Right forelimb (tissue), 1 donor: ENCODE measurements at regions not wholly inside any gene's neighbourhood (a gene's known extent, or its start where the extent isn't known, plus 50 kb on each side); places are given as distances from the start of the nearest gene placed in this dataset.
"Not testable (repeated sequence)": the region's sequence is repeated elsewhere in the genome, so short reads cannot be mapped to it uniquely, and the experiment has no call there.

Experiments used
- DNase-seq: peaks from one replicate; pipeline ENCODE4 v3.0.0-alpha.2; 2018

DNA sequence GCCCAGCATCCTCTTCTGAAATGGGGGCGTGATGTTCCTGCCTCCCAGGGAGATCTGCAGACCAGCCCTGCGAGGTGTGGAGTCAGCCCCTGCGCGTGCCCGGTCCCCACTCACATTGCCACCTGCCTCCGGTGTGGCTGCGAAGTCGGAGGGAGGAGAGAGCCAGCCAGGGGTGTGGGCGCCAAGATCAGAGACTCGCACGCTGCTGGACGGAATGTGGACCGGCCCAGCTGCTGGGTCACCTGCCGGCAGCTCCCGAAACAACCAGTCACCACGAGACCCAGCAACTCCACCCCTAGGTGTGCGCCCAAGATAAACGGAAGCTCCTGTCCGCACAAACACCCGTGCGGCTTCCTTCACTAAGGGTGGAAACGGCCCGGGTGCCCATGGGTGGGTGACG lies 51.1 kb upstream of the EGFL7 start:
- no peak for DNase-seq

GRCh38 chr9:136611119-136611518 lies 51.6 kb upstream of the EGFL7 start:
- DNase-seq: no peak

GRCh38 chr9:136610426-136610825 lies 52.3 kb upstream of the EGFL7 start:
- DNase-seq: no peak

DNA sequence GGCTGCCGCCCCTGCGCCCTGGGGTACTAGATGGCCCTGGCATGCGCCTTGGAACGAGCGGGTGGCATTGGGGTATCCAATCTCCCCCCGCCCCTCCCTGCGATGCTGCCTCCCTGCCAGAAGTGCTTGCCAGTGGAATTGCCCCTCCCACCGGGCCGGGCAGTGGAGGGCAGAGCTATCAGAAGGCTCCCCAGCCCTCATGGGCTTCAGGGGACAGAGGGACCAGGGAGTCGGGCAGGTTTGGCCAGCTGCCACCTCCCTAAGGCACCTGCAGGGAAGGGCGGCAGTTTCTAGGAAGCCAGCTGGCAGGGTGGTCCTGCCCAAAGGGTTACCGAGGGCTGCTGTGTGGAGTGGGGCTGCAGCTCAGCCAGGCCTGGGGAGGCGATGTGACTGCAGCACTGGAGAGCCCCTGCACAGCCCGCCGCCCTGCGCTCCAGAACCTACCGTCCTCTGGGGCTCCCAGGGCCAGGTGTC lies 52.8 kb upstream of the EGFL7 start:
- no peak for DNase-seq

DNA sequence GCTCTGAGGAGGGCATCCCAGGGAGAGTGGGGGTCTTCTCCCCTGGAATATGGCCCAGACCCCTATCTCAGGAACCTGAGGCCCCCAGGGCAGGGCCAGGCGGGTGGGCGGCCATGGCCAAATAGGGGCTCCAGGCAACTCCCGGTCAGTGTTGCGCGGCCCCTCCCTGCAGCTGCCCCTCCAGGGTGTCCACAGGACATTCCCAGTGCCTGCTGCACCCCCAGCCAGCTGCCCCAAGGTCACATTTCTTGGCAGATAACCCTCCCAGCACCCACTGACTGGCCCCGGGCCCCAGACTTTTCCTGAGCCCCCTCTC lies 53.6 kb upstream of the EGFL7 start:
- no peak for DNase-seq

DNA sequence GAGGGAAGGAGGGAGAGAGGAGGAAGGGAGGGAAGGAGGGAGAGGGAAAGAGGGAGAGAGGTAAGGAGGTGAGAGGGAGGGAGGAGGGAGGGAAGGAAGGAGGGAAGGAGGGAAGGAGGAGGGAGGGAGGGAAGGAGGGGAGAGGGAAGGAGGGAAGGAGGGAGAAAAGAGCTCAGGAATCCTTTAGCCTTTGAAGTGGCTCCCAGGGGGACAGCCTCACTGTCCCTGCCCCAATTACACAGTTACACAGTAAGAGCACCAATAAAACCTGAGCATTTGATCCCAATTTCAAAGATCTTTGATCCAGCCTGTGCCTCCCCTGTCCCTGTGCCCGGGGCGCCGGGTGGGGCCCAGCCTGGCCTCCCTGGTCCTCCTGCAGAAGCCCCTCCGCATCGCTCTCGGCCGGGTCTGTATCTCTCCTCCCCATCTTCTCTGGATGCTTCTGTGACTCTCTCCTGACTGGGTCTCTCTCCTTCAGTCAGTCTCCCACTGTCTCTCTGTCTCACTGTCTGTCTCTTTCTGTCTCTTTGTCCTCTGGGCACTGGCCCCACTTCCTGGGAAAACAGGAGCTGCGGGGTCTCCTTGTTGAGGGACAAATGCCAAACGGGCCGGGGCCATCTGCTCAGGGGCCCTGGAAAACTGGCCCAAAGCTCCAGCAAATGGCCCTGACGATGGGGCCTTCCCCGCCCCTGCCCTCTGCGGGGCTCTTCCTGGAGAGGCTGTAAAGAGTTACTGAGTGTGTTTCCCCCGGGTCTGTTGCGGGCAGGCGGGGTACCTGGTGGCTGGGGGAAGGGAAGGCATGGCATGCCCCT lies 54.2 kb upstream of the EGFL7 start:
- DNase-seq: no peak

GRCh38 chr9:136607334-136607919 lies 55.3 kb upstream of the EGFL7 start:
- no peak for DNase-seq

- no peak for DNase-seq
Observed at GRCh38 chr9:136606687-136607333, 55.9 kb upstream of the EGFL7 start.

DNA sequence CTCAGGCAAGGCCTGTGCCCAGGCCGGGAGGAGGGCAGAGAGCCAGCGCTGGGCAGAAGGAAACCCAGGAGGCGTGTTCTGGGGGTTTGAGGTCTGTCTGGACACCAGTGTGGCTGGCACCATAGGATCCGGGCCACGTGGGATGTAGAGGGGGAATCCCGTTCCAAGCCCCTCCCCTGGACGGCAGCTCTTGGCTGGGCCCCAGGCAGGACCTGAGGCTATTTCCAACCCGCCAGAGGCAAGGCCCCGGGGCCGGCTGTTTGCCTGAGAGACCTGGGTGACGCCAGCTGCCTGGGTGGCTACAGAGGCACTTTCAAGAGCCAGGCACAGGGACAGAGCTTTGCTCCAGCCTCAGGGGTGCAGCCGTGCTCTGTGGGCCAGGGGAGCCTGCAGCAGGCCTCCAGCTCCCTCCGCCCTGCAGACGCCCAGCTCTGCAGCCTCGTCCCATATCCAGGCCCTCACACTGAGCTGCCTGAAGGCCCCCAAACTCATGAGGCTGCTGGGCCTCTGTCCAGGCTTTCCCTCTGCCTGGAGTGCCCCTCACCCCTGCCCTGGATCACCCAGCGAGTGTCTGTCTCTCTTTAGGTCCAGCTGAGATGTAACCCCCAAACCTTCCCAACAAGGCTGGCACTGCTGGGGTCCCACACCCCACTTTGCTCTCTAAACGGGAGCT lies 56.6 kb upstream of the EGFL7 start:
- DNase-seq: peak; percentile 68

DNA sequence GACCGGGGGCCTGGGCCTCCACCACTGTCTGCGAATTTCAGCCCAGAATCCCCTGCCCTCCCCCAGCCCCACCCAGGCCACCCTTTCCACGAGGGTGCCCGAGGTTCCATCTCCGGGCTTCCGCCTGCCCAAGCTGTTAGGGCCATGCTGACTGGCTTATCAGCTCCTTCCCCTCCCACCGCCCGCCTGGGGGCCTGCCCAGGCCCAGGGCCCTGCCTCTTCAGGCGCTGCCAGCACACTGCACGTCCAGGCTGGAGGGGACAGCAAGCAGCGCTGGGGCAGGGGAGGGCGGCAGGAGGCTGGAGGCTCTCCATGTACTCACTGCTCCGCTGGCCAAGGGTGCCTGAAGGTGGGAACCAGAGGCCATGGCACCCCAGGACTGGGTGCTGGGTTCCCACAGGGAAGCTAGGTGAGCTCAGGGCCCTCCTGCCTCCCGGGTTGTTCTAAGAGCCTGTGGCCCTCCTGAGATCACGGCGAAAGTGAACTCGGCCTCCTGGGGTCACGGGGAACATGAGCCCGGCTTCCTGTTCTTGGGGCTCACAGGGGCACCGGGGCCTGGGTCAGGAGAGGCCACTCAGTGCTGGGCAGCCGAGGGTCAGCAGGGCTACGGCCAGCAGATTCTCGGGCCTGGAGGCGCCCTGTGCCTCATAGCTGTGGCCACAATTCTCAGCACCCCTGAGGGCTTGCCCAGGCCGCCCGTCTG lies 57.7 kb upstream of the EGFL7 start:
- DNase-seq: no peak

DNA sequence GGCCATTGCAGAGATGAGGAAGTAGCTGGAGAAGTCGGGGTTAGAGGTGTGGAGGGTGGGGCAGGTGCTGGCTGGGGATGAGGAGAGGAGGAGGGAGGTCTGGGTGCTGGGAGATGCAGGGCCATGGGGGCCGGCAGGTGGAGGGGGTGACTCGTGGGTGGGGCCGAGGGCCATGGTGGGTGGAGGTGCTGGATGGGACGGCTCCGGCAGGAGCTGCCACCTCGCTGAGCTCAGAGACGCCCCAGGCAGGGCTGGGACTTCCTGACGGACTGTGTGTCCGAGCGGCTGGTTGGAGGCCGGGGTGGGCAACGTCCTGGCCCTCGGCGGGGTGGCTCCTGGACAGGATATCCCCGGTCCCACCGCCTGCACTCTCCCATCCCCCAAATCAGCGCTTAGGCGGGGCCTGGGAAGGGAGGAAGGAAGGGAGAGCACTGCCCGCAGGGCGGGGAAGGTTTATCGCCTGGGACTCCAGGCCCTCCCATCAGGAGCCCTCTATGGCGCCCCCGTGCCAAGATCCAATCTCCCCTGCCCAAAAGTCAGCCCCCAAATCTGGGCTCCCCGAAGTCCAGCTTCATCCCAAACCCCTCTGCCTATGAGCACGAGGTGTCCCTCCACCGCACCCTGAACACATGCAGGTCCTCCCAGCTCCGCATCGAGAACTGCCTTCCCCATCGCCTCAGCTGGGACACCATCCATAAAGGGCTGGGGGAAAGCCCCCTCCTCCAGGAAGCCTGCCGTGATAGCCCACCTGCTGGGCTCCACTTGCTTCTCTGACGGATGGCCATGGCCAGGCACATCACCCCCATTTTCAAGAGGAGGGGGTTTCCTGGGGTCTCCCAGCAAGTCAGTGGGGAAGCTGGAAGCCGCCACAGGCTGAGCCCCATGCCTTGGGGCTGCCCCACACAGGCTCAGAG lies 58.3 kb upstream of the NOTCH1 start:
- DNase-seq: no peak

DNA sequence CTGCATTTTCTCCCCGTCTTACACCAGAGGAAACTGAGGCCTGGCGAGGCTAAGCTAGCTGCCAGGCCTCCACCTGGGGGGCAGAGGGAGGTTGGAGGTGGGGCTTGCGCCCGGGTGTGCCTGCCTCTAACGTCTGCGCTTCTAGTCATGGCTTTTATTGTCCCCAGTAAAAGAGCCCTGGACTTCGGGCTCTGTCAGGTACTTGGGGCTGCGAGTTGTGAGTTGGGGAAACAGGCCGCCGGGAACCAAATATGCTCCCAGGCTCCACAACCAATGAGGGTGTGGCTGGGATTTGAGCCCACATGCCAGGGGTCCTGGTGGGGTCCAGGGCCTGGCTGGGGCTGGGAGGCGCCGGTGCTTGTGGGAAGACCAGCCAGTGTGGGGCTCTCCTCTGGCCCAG lies 57.4 kb upstream of the NOTCH1 start:
- no peak for DNase-seq

DNA sequence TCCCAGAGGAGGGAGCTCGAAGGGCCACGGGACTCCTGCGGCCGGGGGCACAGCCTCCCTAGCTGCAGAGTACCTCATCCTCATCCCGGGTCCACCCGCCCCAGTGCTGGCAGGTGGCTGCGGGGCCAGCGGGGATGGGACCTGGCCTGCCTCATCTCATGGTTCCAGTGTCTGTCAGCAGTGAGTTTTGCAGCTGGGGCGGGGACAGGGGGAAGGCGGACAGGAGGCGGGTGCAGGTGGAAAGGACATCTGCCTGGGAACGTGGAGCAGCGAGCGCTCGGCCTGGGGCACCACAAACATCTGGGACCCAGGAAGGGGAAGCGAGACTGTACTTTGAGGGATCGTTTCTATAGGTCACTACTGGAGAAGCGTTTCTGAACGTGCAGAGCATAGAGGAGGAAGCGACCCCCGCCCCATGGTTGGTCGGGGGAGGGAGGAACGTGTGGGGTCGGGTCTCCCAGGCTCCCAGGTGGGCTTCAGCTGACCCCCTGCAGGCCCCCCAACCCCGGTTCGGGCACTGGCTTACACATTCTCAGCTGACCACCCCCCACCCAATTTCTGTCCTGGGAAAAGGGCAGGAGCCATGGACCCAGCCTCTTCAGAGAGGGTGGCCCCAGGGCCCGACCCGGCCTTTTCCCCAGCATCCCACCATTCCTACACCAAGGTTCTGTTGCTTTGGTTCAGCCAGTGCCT lies 56.5 kb upstream of the NOTCH1 start:
- DNase-seq: no peak

- not testable (repeated sequence) for DNase-seq
Observed at GRCh38 chr9:136601250-136601973, 55.6 kb upstream of the NOTCH1 start.

GRCh38 chr9:136599811-136600660 lies 54.2 kb upstream of the NOTCH1 start:
- DNase-seq: no peak

DNA sequence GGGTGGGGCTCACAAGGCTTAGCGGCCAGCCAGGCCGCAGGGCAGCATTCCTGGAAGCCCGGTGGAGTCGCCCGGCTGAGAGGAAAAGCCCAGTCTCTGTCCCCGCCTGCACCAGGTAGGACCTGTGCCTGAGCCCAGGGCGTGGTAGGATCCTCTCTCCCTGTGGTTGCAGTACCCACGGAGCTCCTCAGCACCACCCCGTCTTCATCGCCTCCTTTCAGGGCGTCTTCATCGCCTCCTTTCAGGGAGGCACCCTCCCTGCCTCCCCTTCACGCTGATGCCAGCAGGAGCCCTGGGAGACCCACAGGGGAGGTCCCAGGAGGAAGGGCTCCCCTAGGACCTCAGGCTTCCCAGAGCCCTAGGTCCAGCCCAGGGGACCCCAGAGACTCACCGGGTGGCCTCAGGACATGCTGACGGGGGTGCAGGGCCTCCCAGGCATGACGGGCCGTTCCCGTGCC lies 53.3 kb upstream of the NOTCH1 start:
- no peak for DNase-seq

DNA sequence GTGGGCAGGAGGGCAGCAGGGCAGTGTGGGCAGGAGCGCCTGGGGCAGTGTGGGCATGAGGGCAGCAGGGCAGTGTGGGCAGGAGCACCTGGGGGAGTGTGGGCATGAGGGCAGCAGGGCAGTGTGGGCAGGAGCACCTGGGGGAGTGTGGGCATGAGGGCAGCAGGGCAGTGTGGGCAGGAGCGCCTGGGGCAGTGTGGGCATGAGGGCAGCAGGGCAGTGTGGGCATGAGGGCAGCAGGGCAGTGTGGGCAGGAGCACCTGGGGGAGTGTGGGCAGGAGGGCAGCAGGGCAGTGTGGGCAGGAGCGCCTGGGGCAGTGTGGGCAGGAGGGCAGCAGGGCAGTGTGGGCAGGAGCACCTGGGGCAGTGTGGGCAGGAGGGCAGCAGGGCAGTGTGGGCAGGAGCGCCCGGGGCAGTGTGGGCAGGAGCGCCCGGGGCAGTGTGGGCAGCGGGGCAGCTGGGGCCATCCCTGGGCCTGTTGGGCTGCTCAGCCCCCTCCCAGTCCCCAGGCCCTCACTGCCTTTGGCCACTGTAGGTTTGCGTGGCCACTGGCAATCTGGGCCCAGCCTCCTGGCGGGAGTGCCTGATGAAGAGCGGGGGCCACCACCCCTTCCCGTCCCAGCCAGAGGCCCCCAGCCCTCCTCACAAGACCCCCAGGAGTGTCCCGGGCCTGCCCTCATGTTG lies 52.7 kb upstream of the NOTCH1 start:
- DNase-seq: not testable (repeated sequence)

DNA sequence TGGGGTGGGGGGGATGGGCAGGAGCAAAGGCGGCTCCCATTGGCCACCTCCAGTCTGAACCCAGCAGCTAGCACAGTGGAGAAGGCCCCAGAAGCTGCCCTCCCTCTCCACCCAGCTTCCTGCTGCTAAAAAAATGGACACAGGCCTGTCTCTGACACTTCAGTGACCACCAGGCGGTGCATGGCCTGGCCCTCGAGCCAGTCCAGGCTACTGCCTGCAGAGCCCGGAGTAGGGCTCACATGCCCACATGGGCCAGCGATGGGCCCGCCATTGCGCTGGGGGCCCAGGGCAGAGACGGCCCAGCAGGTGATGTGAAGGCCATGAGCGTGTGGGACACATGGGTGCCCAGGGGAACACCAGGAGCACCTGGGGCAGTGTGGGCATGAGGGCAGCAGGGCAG lies 52.1 kb upstream of the NOTCH1 start:
- no peak for DNase-seq
